H9 (cell line): ENCODE measurements at regions not wholly inside any gene's neighbourhood (a gene's known extent, or its start where the extent isn't known, plus 50 kb on each side); places are given as distances from the start of the nearest gene placed in this dataset.

Source experiments
- DNase-seq: peaks from one replicate; pipeline ENCODE4 v3.0.0-alpha.2; 2017
- H2AFZ ChIP-seq: one replicate; pipeline ENCODE4 v1.6.1; 2013; ENCODE audit warnings: mild to moderate bottlenecking, low read length, control low read depth, moderate library complexity
- H2AK5ac ChIP-seq: 2 replicates; pipeline ENCODE4 v1.6.1; 2013; ENCODE audit warnings: low read length, control low read depth, mixed read lengths; ENCODE audit not compliant: insufficient read length
- H2BK120ac ChIP-seq: one replicate; pipeline ENCODE4 v1.6.1; 2013; ENCODE audit warnings: low read depth, mild to moderate bottlenecking, low read length, control low read depth, inconsistent platforms; ENCODE audit not compliant: poor library complexity, severe bottlenecking
- H2BK12ac ChIP-seq: 2 replicates; pipeline ENCODE4 v1.6.1; 2013; ENCODE audit warnings: low read length, control low read depth, mixed read lengths, low read depth; ENCODE audit not compliant: insufficient read length
- H2BK15ac ChIP-seq: 2 replicates; pipeline ENCODE4 v1.6.1; 2013; ENCODE audit warnings: low read depth, low read length, control low read depth
- H2BK20ac ChIP-seq: one replicate; pipeline ENCODE4 v1.6.1; 2013; ENCODE audit warnings: low read depth, mild to moderate bottlenecking, low read length, control low read depth, inconsistent platforms; ENCODE audit not compliant: poor library complexity, severe bottlenecking
- H2BK5ac ChIP-seq: 2 replicates; pipeline ENCODE4 v1.6.1; 2013; ENCODE audit warnings: low read length, control low read depth, mixed read lengths; ENCODE audit not compliant: insufficient read length
- H3K14ac ChIP-seq: 2 replicates; pipeline ENCODE4 v1.6.1; 2013; ENCODE audit warnings: low read length, control low read depth; ENCODE audit not compliant: insufficient read depth
- H3K18ac ChIP-seq: 2 replicates; pipeline ENCODE4 v1.6.1; 2013; ENCODE audit warnings: low read depth, mild to moderate bottlenecking, mixed read lengths, low read length, control low read depth; ENCODE audit not compliant: insufficient read length
- H3K23ac ChIP-seq: 2 replicates; pipeline ENCODE4 v1.6.1; 2013; ENCODE audit warnings: low read length, control low read depth, mixed read lengths, low read depth; ENCODE audit not compliant: insufficient read length
- H3K23me2 ChIP-seq: 2 replicates; pipeline ENCODE4 v1.6.1; 2013; ENCODE audit warnings: low read depth, mild to moderate bottlenecking, mixed read lengths, low read length, control low read depth; ENCODE audit not compliant: insufficient read length, poor library complexity, severe bottlenecking
- H3K27ac ChIP-seq: 2 replicates; pipeline ENCODE4 v1.5.1; 2013; ENCODE audit warnings: low read length, control low read depth, mixed read lengths, low read depth; ENCODE audit not compliant: insufficient read length
- H3K27me3 ChIP-seq: 2 replicates; pipeline ENCODE4 v1.6.1; 2013; ENCODE audit warnings: low read length, control low read depth, inconsistent platforms; ENCODE audit not compliant: insufficient read depth
- H3K4ac ChIP-seq: 2 replicates; pipeline ENCODE4 v1.6.1; 2013; ENCODE audit warnings: low read depth, mild to moderate bottlenecking, control low read depth, inconsistent platforms, low read length, moderate library complexity
- H3K4me1 ChIP-seq: 2 replicates; pipeline ENCODE4 v1.6.1; 2013; ENCODE audit warnings: low read length, control low read depth, inconsistent platforms; ENCODE audit not compliant: insufficient read depth
- H3K4me2 ChIP-seq: 2 replicates; pipeline ENCODE4 v1.6.1; 2013; ENCODE audit warnings: low read length, control low read depth, mixed read lengths; ENCODE audit not compliant: insufficient read length, insufficient read depth
- H3K56ac ChIP-seq: 2 replicates; pipeline ENCODE4 v1.6.1; 2013; ENCODE audit warnings: low read depth, mild to moderate bottlenecking, mixed read lengths, low read length, control low read depth; ENCODE audit not compliant: insufficient read length
- H3K79me1 ChIP-seq: 2 replicates; pipeline ENCODE4 v1.6.1; 2013; ENCODE audit warnings: low read depth, mild to moderate bottlenecking, moderate library complexity, low read length, control low read depth, inconsistent platforms; ENCODE audit not compliant: insufficient read depth, poor library complexity, severe bottlenecking
- H3K79me2 ChIP-seq: 2 replicates; pipeline ENCODE4 v1.6.1; 2013; ENCODE audit warnings: low read length, control low read depth, inconsistent platforms; ENCODE audit not compliant: insufficient read depth
- H3K9ac ChIP-seq: 2 replicates; pipeline ENCODE4 v1.6.1; 2013; ENCODE audit warnings: low read length, control low read depth, mixed read lengths; ENCODE audit not compliant: insufficient read length; ENCODE audit errors: extremely low read depth
- H3K9me3 ChIP-seq: one replicate; pipeline ENCODE4 v1.6.1; 2013; ENCODE audit warnings: low read depth, low read length, inconsistent platforms; ENCODE audit not compliant: control insufficient read depth
- H3T11ph ChIP-seq: one replicate; pipeline ENCODE4 v1.6.1; 2013; ENCODE audit warnings: mild to moderate bottlenecking, low read length, control low read depth, inconsistent platforms
- H4K20me1 ChIP-seq: one replicate; pipeline ENCODE4 v1.6.1; 2013; ENCODE audit not compliant: control insufficient read depth, insufficient read length, insufficient read depth
- H4K5ac ChIP-seq: 2 replicates; pipeline ENCODE4 v1.6.1; 2013; ENCODE audit warnings: low read depth, mild to moderate bottlenecking, mixed read lengths, low read length, control low read depth; ENCODE audit not compliant: insufficient read length
- H4K8ac ChIP-seq: replicated peaks from 2 replicates; pipeline ENCODE4 v1.6.1; 2013; ENCODE audit warnings: low read length, control low read depth, mixed read lengths, low read depth; ENCODE audit not compliant: insufficient read length
- H4K91ac ChIP-seq: 2 replicates; pipeline ENCODE4 v1.6.1; 2013; ENCODE audit warnings: low read depth, mild to moderate bottlenecking, moderate library complexity, mixed read lengths, low read length, control low read depth; ENCODE audit not compliant: insufficient read length
- H3K27ac Mint-ChIP-seq, 3 experiments: 2 replicates in 2 of 3; 3 replicates in 1 of 3; pipeline ENCODE4 v1.8.0; 2020 to 2021; ENCODE audit warnings: mixed read lengths in 3 of 3, mild to moderate bottlenecking in 1 of 3, moderate library complexity in 1 of 3
- H3K27me3 Mint-ChIP-seq: 2 replicates; pipeline ENCODE4 v1.8.0; 2021; ENCODE audit warnings: low read depth, mild to moderate bottlenecking, moderate library complexity, mixed read lengths
- H3K36me3 Mint-ChIP-seq, 3 experiments: 2 replicates in 2 of 3; 3 replicates in 1 of 3; pipeline ENCODE4 v1.8.0; 2020 to 2021; ENCODE audit warnings: low read depth in 3 of 3, mixed read lengths in 3 of 3; ENCODE audit not compliant: insufficient read depth in 1 of 3
- H3K4me1 Mint-ChIP-seq, 2 experiments: 2 replicates each; pipeline ENCODE4 v1.8.0; 2020; ENCODE audit warnings: mixed read lengths in 2 of 2
- H3K4me3 Mint-ChIP-seq, 2 experiments: 2 replicates in 1 of 2; 3 replicates in 1 of 2; pipeline ENCODE4 v1.8.0; 2020 to 2021; ENCODE audit warnings: mild to moderate bottlenecking in 2 of 2, mixed read lengths in 2 of 2, moderate library complexity in 1 of 2
- H3K9me3 Mint-ChIP-seq, 2 experiments: 2 replicates in 1 of 2; 3 replicates in 1 of 2; pipeline ENCODE4 v1.8.0; 2020; ENCODE audit warnings: mild to moderate bottlenecking in 2 of 2, mixed read lengths in 2 of 2, moderate library complexity in 1 of 2
- WGBS: extraction: QIAGEN DNeasy Blood & Tissue Kit; methylation state at CpG from one replicate; pipeline ENCODE4 v1.1.7; 2013; ENCODE audit warnings: missing lambda C conversion rate, low lambda C conversion rate, mixed read lengths; ENCODE audit not compliant: insufficient read length; ENCODE audit errors: extremely low coverage; 5-methylcytosine and 5-hydroxymethylcytosine counted together
- TF ChIP-seq, protein P1 (sequence below): fragments of 200-600 bp; sonication (generic); conservative IDR thresholded peaks from 3 replicates; pipeline ENCODE4 v1.8.0; 2021; ENCODE audit warnings: antibody characterized with exemption, mild to moderate bottlenecking

- DNase-seq: no peak
- Histone ChIP-seq H2BK120ac (no peak overlapping the region), H4K20me1 (no peaks in the 10 kb centered on the region), H4K91ac (no peak overlapping the region), H2BK12ac (no peak overlapping the region), H3K79me1 (no peaks in the 10 kb centered on the region), H2BK5ac (no peak overlapping the region), H3K79me2 (no peaks in the 10 kb centered on the region), H3K23me2 (no peaks in the 10 kb centered on the region), H3K4ac (no peak overlapping the region), H2AFZ (no peak overlapping the region), H3K4me2 (no peak overlapping the region), H3K9ac (no peak overlapping the region), H2BK20ac (no peak overlapping the region), H3K23ac (no peak overlapping the region), H3K27ac (no peak overlapping the region), H3K14ac (no peak overlapping the region), H4K5ac (no peak overlapping the region), H3K27me3 (no peaks in the 10 kb centered on the region), H3T11ph (no peak overlapping the region), H3K9me3 (no peaks in the 10 kb centered on the region), H3K18ac (no peak overlapping the region), H2BK15ac (no peak overlapping the region), H3K56ac (no peak overlapping the region), H4K8ac (no peak overlapping the region), H2AK5ac (no peak overlapping the region), H3K4me1 (no peaks in the 10 kb centered on the region; the same call in 1 of the 2 replicates)
- H3K27ac Mint-ChIP-seq: no peak overlapping the region
- H3K36me3 Mint-ChIP-seq: no peaks in the 10 kb centered on the region
- H3K9me3 Mint-ChIP-seq: 0 out of 5 replicates have a peak, but pooled peaks cover 0 to under 1% of the 10 kb centered on the region in 2 experiments
- peaks cover 22 to 36% of the 10 kb centered on the region in 2 experiments for H3K4me1 Mint-ChIP-seq
- TF ChIP-seq, protein P1, sequence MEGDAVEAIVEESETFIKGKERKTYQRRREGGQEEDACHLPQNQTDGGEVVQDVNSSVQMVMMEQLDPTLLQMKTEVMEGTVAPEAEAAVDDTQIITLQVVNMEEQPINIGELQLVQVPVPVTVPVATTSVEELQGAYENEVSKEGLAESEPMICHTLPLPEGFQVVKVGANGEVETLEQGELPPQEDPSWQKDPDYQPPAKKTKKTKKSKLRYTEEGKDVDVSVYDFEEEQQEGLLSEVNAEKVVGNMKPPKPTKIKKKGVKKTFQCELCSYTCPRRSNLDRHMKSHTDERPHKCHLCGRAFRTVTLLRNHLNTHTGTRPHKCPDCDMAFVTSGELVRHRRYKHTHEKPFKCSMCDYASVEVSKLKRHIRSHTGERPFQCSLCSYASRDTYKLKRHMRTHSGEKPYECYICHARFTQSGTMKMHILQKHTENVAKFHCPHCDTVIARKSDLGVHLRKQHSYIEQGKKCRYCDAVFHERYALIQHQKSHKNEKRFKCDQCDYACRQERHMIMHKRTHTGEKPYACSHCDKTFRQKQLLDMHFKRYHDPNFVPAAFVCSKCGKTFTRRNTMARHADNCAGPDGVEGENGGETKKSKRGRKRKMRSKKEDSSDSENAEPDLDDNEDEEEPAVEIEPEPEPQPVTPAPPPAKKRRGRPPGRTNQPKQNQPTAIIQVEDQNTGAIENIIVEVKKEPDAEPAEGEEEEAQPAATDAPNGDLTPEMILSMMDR: no peak
- no CpG with 5 or more reads among the region's 11 CpGs for WGBS
- no peak overlapping the region for H3K4me3 Mint-ChIP-seq
- H3K27me3 Mint-ChIP-seq: no peaks in the 10 kb centered on the region
These were observed 292.9 kb upstream of the PITRM1 start for GRCh38 chr10:3465406-3465891.
